Right kidney (tissue), 1 donor: ENCODE measurements at regions not wholly inside any gene's neighbourhood (a gene's known extent, or its start where the extent isn't known, plus 50 kb on each side); places are given as distances from the start of the nearest gene placed in this dataset.
A peak's percentile ranks its signal among the peaks of the same experiment; 100 is the strongest.
"Not testable (repeated sequence)": the region's sequence is repeated elsewhere in the genome, so short reads cannot be mapped to it uniquely, and the experiment has no call there.

Experiments
- DNase-seq: peaks from one replicate; pipeline ENCODE4 v3.0.0-alpha.2; 2016

- no peak for DNase-seq
These were observed 233.3 kb upstream of the EDNRA start for GRCh38 chr4:147247579-147247978.

DNA sequence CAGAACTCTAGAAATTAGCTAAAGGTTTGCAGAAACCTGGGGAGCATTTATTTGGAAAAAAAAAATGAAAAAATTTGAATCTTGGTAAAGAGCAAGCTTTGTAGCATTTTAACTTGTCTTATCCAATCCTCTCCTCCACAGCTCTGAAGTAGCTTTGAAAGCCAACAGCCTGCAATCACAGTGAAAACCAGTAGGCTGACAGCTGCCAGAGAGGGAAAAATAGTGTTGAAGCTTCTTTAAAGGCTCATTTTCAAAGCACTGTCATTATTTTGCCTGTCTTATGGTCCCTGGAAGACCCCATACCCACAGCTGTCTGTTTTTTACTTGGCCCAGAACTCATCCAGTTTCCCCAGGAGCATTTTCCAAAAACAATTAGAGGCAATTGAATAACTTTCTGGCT is 230.8 kb upstream of the EDNRA start:
- no peak for DNase-seq

- not testable (repeated sequence) for DNase-seq
These were observed 225.6 kb upstream of the EDNRA start for GRCh38 chr4:147255268-147255667.

DNA sequence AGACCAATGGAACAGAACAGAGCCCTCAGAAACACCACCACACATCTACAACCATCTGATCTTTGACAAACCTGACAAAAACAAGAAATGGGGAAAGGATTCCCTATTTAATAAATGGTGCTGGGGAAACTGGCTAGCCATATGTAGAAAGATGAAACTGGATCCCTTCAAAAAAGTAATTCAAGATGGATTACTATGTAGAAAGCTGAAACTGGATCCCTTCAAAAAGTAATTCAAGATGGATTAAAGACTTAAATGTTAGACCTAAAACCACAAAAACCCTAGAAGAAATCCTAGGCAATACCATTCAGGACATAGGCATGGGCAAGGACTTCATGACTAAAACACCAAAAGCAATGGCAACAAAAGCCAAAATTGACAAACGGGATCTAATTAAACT is 221.6 kb upstream of the EDNRA start:
- DNase-seq: not testable (repeated sequence)

- DNase-seq: no peak
These were observed 196.6 kb upstream of the EDNRA start for GRCh38 chr4:147284256-147284835.

- DNase-seq: no peak
These were observed 196.0 kb upstream of the EDNRA start for GRCh38 chr4:147284935-147285334.

DNA sequence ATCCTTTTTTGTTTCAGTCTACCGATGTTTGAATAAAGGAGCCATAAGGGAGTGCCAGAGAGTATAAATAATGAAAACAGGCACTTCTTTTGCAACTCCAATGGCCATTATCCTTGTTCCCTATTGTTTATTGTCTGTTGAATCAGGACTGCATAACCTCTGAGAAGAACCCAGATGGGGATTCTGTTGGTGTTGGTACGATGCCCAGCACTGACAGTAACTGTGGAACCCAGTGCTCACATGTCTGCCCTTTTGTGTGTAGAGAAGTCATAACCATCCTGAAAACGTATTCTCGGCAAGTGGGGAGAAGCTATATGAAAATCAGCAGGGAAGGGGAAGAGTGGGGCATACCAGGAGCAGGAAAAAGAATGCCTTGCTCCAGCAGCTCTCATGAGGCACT is 195.1 kb upstream of the EDNRA start:
- no peak for DNase-seq

DNA sequence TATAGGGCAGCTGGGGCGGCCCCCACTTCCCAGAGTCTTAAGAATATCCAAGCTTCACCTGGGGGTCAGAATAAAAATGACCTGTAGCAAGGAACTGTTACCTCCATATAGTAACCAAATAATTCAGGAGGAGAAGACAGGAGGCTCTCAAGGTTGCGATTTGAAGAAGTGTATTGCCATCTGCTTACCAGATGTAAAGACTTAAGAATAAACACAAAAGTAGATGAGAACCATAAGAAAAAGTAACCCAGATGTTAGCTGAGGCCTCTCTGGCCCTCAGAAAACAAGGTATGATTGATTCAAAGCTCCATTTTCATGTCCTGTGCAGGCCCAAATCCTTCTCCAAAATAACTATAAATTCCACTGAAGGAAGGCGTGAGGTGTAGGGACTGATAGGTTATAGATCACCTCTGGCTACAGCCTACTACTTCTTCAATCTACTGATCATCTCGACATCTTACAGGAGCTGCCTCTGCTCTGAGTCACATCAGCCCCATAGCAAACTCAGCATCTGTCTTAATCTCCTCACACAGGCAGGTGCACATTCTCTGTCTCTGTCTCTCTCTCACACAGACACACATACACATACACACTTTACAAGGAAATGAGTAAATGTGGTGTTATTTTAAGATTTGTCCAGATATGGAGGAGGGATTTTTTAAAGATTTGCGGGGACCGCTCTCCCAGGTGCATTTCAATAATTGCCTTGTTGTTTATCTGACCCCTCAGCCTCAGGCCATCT is 193.9 kb upstream of the EDNRA start:
- no peak for DNase-seq

GRCh38 chr4:147287588-147287890 is 193.4 kb upstream of the EDNRA start:
- no peak for DNase-seq

DNA sequence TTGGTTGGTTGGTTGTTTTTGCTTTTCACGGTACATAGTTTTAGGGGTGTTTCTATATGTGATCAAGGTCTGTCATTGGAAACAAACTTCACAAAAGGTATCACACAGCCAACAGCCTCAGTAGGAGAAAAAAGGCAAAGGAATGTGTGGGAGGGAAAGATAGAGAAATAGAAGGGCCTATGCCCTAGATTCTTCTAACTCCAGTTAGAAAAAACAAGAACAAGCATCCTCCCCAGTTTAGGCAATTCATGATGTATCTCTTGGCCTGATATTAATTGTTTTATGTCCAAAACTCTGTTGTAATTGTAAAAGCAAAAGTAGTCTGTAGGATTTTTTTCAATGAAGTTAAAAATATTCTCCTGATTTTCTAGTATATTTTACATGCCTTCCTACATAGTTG is 192.4 kb upstream of the EDNRA start:
- no peak for DNase-seq

- no peak for DNase-seq
These were observed 191.7 kb upstream of the EDNRA start for GRCh38 chr4:147289181-147289580.

GRCh38 chr4:147292604-147293313 is 188.1 kb upstream of the EDNRA start:
- not testable (repeated sequence) for DNase-seq

DNA sequence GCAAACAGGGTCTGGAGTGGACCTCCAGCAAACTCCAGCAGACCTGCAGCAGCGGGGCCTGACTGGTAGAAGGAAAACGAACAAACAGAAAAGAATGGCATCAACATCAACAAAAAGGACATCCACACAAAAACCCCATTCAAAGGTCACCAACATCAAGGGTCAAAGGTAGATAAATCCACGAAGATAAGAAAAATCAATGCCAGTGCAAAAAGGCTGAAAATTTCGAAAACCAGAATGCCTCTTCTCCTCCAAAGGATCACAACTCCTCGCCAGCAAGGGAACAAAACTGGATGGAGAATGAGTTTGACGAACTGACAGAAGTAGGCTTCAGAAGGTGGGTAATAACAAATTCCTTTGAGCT is 187.6 kb upstream of the EDNRA start:
- not testable (repeated sequence) for DNase-seq

- no peak for DNase-seq
These were observed 181.7 kb upstream of the EDNRA start for GRCh38 chr4:147299205-147299604.

GRCh38 chr4:147303174-147303872 is 177.6 kb upstream of the EDNRA start:
- peak; percentile 32 for DNase-seq

DNA sequence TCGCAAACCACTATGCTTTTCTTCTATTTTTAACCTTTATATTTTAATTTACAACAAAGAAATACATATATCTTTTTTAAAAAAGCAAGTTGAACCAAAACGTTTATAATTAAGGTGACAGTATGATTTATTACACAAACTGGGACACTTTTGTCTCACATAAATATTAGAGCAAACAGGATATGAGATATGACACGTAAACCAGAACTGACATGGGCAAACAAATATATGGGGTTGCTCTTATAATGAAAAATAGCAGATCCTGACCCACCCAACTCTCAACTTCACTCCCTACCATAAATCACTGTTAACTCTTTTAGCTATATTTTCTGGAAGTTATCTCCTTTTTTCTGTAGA is 177.0 kb upstream of the EDNRA start:
- DNase-seq: no peak

- DNase-seq: no peak
These were observed 172.8 kb upstream of the EDNRA start for GRCh38 chr4:147307896-147308674.

- no peak for DNase-seq
These were observed 171.5 kb upstream of the EDNRA start for GRCh38 chr4:147309434-147309833.

GRCh38 chr4:147310312-147310711 is 170.6 kb upstream of the EDNRA start:
- DNase-seq: no peak

GRCh38 chr4:147311956-147312355 is 168.9 kb upstream of the EDNRA start:
- no peak for DNase-seq

DNA sequence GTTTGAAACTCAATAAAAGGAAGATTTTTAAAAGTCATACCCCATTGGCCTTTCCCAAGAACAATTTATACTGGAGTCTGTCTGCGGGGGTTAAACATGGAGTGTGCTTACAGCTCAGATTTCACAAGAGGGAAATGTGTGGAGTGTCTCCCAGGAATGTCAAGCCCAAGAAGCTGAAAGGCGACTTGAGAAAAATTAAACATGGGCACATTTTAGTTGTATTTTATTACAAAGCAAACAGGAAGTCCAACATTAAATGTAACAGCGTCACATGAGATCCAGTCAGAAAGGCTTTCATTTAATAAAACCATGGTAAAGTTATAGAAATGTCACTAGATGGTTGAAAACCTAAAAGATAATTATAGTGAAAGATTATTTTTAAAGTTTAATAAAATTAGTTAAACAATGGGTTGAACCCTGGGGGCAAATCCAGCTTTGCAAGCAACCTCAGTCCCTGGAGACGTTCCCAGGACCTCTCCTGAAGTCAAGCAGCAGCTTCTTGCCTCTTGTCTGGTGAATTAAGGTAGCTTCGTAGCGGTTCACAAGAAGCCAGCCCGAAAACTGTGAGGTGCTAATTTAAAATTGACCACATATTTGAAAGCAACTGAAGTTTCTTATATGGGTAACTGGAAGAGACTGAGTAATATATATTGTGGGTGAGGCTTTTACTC is 168.4 kb upstream of the EDNRA start:
- DNase-seq: no peak

GRCh38 chr4:147313108-147313507 is 167.8 kb upstream of the EDNRA start:
- no peak for DNase-seq
